Fibroblast of pulmonary artery (primary cell): ENCODE measurements at regions not wholly inside any gene's neighbourhood (a gene's known extent, or its start where the extent isn't known, plus 50 kb on each side); places are given as distances from the start of the nearest gene placed in this dataset.

Experiments used
- DNase-seq: peaks from one replicate; pipeline ENCODE4 v3.0.0-alpha.2; 2010; ENCODE audit warnings: low read depth
- H3K4me3 ChIP-seq: replicated peaks from 2 replicates; pipeline ENCODE4 v1.5.1; 2011; ENCODE audit warnings: low read depth, mild to moderate bottlenecking, control low read depth, low read length, moderate library complexity
- TF ChIP-seq, protein P1 (sequence below): IDR thresholded peaks from 2 replicates; pipeline ENCODE4 v1.5.1; 2011; ENCODE audit warnings: mild to moderate bottlenecking, control low read depth, low read length, inconsistent platforms; ENCODE audit errors: missing control alignments

DNA sequence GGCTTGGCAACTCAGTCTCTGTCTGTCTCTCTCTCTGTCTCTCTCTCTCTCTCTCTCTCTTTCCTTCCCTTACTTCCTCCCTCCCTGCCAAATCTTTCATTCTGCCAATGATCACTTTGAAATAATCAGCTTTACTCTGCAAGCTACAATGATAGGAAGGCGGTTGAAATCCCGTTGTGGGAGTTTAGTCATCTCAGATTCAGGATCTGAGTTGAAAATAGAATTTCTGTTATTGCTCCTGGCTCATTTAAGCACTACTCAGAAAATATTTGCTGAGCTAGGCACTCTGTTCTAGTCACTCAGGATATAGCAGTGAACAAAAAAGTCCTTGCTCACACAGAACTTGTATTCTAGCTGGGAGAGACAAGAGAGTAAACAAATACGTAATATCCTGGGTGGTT is 56.3 kb upstream of the DCTD start:
- H3K4me3 ChIP-seq: no peak overlapping the region
- TF ChIP-seq, protein P1, sequence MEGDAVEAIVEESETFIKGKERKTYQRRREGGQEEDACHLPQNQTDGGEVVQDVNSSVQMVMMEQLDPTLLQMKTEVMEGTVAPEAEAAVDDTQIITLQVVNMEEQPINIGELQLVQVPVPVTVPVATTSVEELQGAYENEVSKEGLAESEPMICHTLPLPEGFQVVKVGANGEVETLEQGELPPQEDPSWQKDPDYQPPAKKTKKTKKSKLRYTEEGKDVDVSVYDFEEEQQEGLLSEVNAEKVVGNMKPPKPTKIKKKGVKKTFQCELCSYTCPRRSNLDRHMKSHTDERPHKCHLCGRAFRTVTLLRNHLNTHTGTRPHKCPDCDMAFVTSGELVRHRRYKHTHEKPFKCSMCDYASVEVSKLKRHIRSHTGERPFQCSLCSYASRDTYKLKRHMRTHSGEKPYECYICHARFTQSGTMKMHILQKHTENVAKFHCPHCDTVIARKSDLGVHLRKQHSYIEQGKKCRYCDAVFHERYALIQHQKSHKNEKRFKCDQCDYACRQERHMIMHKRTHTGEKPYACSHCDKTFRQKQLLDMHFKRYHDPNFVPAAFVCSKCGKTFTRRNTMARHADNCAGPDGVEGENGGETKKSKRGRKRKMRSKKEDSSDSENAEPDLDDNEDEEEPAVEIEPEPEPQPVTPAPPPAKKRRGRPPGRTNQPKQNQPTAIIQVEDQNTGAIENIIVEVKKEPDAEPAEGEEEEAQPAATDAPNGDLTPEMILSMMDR: no peak
- DNase-seq: peak; percentile 40

DNA sequence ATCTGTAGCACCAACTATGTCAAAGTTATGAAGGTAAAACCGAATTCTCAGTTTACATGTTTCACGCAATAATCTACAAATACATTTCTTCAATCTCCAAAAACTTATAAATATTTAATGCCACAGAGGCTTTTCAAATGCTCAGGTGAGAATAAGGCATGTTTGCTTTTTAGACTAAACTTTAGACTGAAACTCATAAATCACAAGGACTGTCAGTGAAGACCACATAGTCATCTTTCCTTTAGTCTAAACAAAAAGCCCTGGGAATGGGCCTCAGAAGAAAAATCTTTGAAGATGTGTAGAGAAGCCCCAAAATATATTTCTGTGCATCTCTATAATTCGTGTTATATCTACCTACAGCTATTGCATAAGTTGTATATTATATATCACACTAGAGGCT is 54.5 kb upstream of the DCTD start:
- no peak overlapping the region for H3K4me3 ChIP-seq
- DNase-seq: no peak
- TF ChIP-seq, protein P1: no peak

DNA sequence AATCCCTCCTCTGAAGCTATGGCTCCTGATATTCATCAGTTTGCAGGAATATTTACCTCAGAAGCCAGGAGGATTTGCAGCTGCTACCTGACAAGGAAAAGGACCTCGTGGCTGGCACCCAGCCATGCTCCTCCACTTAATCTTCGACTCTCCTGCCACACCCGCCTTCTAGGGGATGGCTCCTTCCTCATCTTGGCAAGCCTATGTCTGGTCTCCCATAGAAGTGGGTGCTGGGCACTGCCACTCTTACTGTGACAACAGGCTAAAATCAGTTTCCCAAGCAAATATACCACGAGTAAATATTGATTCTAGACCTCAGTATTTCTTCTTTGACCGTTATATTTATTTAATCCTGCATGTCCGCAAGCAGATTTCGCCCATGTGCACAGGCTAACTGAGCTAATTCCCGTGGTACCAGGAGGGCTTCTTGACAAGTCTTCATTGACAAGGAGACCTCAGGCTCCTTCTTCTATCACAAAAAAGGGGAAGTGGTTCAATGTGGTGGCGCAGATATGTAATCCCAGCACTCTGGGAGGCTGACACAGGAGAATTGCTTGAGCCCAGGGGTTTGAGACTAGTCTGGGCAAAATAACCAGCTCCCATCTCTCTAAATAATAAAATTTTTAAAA is 52.6 kb upstream of the DCTD start:
- TF ChIP-seq, protein P1: no peak
- no peak for DNase-seq
- no peak overlapping the region for H3K4me3 ChIP-seq

DNA sequence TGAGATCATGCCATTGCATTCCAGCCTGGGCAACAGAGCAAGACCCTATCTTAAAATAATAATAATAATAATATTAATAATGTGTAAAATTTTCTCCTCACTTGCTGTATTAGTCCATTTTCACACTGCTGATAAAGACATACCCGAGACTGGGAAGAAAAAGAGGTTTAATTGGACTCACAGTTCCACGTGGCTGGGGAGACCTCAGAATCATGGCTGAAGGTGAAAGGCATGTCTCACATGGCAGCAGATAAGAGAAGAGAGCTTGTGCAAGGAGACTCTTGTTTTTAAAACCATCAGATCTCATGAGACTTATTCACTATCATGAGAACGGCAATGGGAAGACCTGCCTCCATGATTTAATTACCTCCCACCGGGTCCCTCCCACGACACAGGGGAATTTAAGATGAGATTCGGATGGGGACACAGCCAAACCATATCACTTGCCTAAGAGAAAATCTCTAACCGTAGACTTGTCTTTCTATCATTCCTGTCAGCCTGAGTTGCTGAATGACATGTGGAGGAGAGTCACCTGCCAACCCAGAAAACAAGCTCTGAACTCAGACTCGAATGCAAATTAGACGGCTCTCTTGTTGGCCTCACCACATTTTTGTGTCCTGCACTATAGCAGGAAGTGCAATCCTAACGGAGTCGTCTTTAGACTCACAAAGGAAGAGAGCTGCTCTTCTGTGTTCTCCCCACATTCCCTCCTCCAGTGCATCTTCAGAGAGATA is 51.9 kb upstream of the DCTD start:
- no peak for DNase-seq
- H3K4me3 ChIP-seq: no peak overlapping the region
- TF ChIP-seq, protein P1: no peak

DNA sequence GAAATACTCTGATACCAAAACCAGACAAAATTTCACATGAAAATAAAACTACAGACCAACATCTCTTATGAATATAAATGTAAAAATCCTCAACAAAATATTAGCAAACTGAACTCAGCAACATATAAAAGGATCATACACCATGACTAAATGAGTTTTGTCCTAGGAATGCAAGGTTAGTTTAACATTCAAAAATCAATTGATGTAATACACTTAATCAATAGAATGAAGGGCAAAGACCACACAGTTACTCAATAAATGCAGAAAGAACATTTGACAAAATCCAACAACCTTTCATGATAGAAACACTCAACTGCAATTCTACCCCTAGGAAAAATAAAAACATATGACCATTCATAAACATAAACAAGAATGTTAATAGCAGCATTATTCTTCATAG is 50.2 kb upstream of the DCTD start:
- no peak overlapping the region for H3K4me3 ChIP-seq
- no peak for DNase-seq
- TF ChIP-seq, protein P1: no peak
